HS-27A (cell line): ENCODE measurements at regions not wholly inside any gene's neighbourhood (a gene's known extent, or its start where the extent isn't known, plus 50 kb on each side); places are given as distances from the start of the nearest gene placed in this dataset.

Source experiments
- DNase-seq: peaks from one replicate; pipeline ENCODE4 v3.0.0-alpha.2; 2012; ENCODE audit warnings: low read depth, missing footprints

DNA sequence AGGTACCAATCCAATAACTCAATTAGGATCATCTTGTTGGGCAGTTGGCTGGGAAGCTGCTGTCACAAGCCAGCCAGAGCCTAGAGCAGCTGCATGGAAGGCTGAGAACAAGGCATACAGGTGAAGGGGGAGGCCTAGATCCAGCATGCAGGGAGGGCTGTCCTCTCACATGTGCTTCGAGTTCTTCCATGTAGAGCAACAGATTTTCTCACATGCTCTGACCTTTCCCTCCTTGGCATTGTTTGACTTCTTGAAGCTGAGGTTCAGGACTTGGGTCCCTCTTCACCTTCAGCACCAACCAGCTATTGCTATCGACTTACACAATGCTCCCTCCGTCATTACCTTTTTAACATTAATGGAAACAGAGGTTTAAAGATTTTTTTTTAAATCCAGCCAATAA, 257.7 kb downstream of the ATG4C start:
- DNase-seq: no peak

GRCh38 chr1:63042278-63042677, 258.3 kb downstream of the ATG4C start:
- no peak for DNase-seq

- DNase-seq: no peak
These were observed 262.6 kb downstream of the ATG4C start for GRCh38 chr1:63046539-63046938.

- no peak for DNase-seq
These were observed 265.2 kb downstream of the ATG4C start for GRCh38 chr1:63049135-63049534.

DNA sequence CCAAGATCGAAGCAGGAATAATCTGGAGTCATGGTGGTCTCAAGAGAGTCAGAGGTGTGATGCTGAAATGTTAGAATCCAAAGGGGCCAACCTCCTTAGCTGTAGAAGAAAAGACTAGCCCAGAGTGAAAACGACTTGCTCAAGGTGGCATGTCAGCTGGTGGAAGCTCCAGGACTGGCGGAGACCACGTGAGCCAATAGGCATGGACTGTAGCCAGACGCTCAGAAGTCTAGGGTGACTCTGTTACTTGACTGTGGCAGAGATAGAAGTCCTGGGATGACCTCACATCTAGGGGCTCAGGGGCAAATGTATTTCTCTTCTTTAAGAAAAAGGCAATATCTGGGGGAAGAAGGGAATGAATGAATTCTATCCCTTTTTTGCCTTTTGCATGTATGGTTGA, 267.4 kb downstream of the ATG4C start:
- DNase-seq: no peak

DNA sequence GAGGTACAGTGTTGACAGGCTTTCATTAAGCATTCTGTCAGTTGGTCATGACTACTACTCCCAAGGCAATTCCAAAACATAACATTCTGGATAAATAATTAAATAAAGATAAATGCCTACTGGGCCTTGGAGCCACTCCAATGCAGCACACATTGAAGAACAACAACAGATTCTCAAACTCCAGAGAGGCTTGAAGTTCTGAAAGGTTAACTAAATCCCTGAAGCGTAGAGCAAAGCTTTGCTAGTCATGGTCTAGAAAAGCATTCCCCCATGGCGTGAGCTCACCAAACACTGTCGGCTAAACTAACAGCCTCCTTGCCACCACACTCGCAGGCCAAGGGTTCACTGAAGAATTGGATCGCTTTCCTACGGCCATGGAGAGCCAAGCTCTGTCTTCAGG, 268.0 kb downstream of the ATG4C start:
- DNase-seq: no peak

DNA sequence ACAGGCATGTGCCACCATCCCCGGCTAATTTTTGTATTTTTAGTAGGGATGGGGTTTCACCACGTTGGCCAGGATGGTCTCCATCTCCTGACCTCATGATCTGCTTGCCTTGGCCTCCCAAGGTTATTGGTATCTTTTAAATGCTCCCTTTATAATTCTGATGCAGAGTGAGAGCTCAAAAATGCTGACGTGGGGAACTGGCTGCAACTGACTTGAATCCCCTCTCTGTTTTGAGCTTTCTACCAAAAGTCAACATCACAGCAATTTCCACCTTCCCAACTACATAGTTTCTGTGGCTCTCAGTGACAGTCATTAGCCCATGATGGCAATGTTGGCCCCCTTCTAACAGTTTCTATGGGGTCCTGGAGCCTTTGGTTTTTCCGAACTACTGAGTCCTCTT, 268.2 kb upstream of the FOXD3 start:
- DNase-seq: no peak

- DNase-seq: no peak
These were observed 259.0 kb upstream of the FOXD3 start for GRCh38 chr1:63063367-63063766.

GRCh38 chr1:63064135-63064534, 258.2 kb upstream of the FOXD3 start:
- no peak for DNase-seq

- no peak for DNase-seq
These were observed 253.7 kb upstream of the FOXD3 start for GRCh38 chr1:63068626-63069025.

- no peak for DNase-seq
These were observed 253.2 kb upstream of the FOXD3 start for GRCh38 chr1:63069214-63069613.

DNA sequence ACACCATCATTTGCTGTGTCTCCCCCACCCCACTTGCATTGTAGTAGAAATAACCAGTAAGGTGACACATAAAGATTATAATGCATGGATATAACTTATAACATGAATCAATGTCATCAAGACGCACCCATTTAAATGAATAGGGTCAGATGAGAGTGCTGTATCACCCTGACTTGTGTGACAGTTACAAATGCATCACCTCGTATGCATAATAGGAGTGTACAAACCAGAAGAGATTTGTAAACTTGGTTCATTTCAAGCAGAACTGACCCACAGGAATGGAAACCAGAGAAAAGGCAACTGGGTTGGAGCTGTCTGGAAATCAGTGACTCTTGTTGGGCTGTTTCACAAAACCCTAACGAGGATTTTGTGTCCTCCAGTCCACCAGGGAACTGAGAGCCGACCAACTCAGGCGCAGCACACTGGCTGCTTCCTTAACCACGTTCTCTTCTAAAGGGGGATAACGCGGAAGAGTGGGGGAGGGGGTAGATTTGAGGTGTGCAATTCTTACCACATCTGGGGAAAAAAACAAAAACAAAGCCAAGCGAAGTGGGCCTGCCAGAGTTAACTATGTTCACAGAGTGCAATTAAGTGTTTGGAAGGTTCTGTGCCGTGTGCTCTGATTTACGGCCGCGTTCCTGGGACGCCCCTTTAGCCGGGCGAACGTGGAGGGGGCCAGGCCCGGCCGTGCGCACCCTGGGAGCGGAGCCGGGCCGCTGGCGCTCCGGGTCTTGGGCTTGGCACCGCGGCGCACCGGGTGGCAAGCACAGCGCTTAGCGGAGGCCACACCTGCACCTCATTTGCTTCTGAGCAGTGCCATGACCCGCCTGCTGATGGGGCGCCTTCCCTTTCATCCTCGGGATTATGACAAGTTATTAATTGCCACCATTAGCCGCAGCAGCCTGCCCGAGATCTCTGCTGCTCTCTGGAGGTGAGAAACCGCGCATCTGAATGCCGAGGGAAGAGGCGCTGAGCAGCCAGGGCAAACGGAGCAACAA, 248.8 kb upstream of the FOXD3 start:
- no peak for DNase-seq

GRCh38 chr1:63074321-63074720, 248.0 kb upstream of the FOXD3 start:
- no peak for DNase-seq

DNA sequence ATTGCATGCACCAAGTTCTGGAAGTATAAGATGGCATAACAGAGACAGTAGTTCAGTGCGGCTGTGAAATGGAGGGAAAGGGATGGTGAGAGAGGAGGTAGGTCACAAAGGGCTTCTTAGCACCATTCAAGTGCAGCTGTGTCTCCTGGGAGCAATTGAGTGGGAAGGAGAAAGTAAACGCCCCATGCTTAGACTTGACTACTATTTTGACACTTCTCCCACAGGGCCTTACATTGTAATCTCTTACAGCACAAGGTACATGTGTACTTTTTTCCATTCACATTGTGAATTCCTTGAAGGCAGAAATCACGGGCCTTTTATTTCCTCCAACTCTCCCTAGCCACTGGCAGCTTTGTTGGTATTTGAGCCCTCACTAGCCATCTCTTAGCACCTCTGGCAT, 239.6 kb upstream of the FOXD3 start:
- DNase-seq: no peak

DNA sequence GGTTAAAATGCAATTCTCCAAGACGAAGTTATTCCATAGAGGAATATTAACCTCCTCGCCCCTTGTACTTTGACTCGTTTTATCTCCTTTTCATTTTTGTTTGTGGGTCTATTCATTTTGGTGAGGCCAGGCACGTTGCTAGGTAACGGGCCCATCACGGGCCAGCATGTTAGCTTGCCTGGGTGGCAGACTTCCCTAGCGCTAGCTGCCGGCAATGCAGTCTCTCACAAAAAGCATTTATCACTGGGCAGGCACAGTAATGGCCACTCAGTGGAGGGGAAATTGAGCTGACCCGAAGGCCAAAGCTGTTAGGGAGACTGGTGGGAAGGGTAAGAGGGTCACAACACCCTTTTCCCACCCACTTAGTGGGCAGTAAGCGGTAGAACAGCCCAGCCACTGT, 234.4 kb upstream of the FOXD3 start:
- no peak for DNase-seq

- no peak for DNase-seq
These were observed 223.2 kb upstream of the FOXD3 start for GRCh38 chr1:63099188-63099587.

- DNase-seq: no peak
These were observed 221.0 kb upstream of the FOXD3 start for GRCh38 chr1:63101336-63101735.

DNA sequence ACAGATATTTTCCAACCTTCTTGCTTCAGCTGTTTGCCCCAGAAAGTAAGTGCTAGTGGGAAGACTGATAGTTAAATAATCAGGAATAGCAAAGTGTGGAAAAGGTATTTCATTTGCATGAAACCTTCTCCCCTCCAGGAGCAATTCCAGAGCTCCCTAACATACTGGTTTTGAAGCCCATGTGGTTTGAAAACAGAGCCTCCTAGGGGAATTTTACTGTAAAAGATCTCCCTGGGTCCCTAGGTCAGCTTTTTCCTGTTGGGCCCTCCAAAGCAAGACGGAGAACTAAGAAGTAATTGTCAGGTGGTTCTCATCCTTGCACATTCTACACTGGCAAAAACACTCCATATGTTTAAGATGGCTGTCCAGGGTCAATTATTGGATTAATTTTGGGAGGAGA, 218.7 kb upstream of the FOXD3 start:
- DNase-seq: no peak

DNA sequence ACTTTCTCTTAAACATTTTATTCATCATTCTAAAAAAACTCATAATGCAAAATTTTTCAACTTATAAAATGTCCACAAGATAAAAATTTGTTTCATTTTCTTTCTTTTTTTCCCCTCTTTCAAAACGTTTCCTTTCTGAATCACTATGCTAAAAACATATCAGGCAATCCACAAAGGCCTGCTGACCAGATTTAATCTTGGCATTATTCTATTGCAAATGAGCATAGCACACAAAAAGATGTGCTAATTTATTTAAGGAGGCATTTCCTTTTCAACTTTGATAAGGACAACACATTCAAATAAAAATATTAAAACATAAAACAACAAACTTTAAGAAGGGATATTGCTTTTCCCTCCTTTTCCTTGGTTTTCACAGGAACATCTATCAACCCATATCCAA, 215.3 kb upstream of the FOXD3 start:
- no peak for DNase-seq

- DNase-seq: no peak
These were observed 214.2 kb upstream of the FOXD3 start for GRCh38 chr1:63108206-63108605.

- DNase-seq: peak; percentile 8
These were observed 210.0 kb upstream of the FOXD3 start for GRCh38 chr1:63112155-63112900.

GRCh38 chr1:63115527-63115926, 206.8 kb upstream of the FOXD3 start:
- DNase-seq: no peak

GRCh38 chr1:63116016-63116415, 206.4 kb upstream of the FOXD3 start:
- no peak for DNase-seq
